ENCODE measurements at regions not wholly inside any gene's neighbourhood (a gene's known extent, or its start where the extent isn't known, plus 50 kb on each side); places are given as distances from the start of the nearest gene placed in this dataset.

DNA sequence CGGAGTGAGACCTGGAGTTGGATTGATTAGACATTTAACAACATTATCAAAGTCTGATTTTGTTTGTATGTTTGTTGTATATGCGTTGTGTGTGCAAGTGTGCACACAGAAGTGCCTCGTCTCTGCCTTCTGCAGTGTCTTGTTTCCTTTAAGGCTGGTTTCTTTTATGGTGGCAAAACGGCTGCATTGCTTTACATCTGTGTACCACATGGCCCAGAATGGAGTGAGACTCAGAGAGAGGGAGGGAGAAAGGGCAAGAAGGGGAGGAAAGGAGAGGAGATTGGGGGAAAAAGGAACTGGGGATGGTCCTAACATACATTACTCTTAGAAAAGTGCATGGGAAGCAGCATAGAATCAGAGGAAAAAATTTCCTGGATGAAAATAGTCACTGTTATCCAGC, 99.7 kb upstream of the WLS start:
- TF ChIP-seq POLR2A (IDR thresholded peaks at IDR 0.05): no peak
- TF ChIP-seq, protein P1, sequence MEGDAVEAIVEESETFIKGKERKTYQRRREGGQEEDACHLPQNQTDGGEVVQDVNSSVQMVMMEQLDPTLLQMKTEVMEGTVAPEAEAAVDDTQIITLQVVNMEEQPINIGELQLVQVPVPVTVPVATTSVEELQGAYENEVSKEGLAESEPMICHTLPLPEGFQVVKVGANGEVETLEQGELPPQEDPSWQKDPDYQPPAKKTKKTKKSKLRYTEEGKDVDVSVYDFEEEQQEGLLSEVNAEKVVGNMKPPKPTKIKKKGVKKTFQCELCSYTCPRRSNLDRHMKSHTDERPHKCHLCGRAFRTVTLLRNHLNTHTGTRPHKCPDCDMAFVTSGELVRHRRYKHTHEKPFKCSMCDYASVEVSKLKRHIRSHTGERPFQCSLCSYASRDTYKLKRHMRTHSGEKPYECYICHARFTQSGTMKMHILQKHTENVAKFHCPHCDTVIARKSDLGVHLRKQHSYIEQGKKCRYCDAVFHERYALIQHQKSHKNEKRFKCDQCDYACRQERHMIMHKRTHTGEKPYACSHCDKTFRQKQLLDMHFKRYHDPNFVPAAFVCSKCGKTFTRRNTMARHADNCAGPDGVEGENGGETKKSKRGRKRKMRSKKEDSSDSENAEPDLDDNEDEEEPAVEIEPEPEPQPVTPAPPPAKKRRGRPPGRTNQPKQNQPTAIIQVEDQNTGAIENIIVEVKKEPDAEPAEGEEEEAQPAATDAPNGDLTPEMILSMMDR (IDR thresholded peaks at IDR 0.05): no peak
